HEK293 (cell line): ENCODE measurements at regions not wholly inside any gene's neighbourhood (a gene's known extent, or its start where the extent isn't known, plus 50 kb on each side); places are given as distances from the start of the nearest gene placed in this dataset.
A peak's percentile ranks its signal among the peaks of the same experiment; 100 is the strongest.

ENCODE experiments used
- GFI1B ChIP-seq: fragments of 450-650 bp; formaldehyde crosslinking; IDR thresholded peaks from 2 replicates; pipeline ENCODE4 v1.5.1; 2016; ENCODE audit warnings: missing biosample characterization, missing genetic modification characterization
- GLI2 ChIP-seq: fragments of 450-650 bp; formaldehyde crosslinking; IDR thresholded peaks from 2 replicates; pipeline ENCODE4; 2017; ENCODE audit warnings: missing biosample characterization, missing genetic modification characterization, low read depth, borderline replicate concordance
- IKZF3 ChIP-seq: fragments of 450-650 bp; IDR thresholded peaks from 2 replicates; pipeline ENCODE4 v1.5.0; 2018; ENCODE audit warnings: missing biosample characterization, mild to moderate bottlenecking, missing genetic modification characterization, moderate library complexity
- KLF1 ChIP-seq: fragments of 450-650 bp; formaldehyde crosslinking; IDR thresholded peaks from 2 replicates; pipeline ENCODE4 v1.5.1; 2016; ENCODE audit warnings: missing biosample characterization, missing genetic modification characterization
- MEIS1 ChIP-seq: sonication (generic); formaldehyde crosslinking; IDR thresholded peaks from 2 replicates; pipeline ENCODE4 v1.8.1; 2022; ENCODE audit warnings: missing genetic modification reagents, mild to moderate bottlenecking, borderline replicate concordance
- MYNN ChIP-seq: fragments of 450-650 bp; formaldehyde crosslinking; IDR thresholded peaks from 2 replicates; pipeline ENCODE4 v1.5.1; 2016; ENCODE audit warnings: missing biosample characterization, missing genetic modification characterization, borderline replicate concordance
- OSR2 ChIP-seq: fragments of 450-650 bp; formaldehyde crosslinking; IDR thresholded peaks from 2 replicates; pipeline ENCODE4 v1.5.1; 2016; ENCODE audit warnings: missing biosample characterization, missing genetic modification characterization
- PRDM6 ChIP-seq: fragments of 450-650 bp; formaldehyde crosslinking; IDR thresholded peaks from 2 replicates; pipeline ENCODE4 v1.5.1; 2017; ENCODE audit warnings: missing biosample characterization, missing genetic modification characterization
- ZBTB6 ChIP-seq: fragments of 450-650 bp; formaldehyde crosslinking; IDR thresholded peaks from 2 replicates; pipeline ENCODE4 v1.5.1; 2017; ENCODE audit warnings: missing biosample characterization, missing genetic modification characterization
- ZFP3 ChIP-seq: fragments of 450-650 bp; formaldehyde crosslinking; IDR thresholded peaks from 2 replicates; pipeline ENCODE4 v1.5.1; 2016; ENCODE audit warnings: low read depth, missing biosample characterization, missing genetic modification characterization
- ZFP69B ChIP-seq: fragments of 450-650 bp; formaldehyde crosslinking; IDR thresholded peaks from 2 replicates; pipeline ENCODE4 v1.5.1; 2016; ENCODE audit warnings: missing biosample characterization, missing genetic modification characterization
- ZNF10 ChIP-seq: fragments of 450-650 bp; formaldehyde crosslinking; IDR thresholded peaks from 2 replicates; pipeline ENCODE4 v1.5.1; 2017; ENCODE audit warnings: missing biosample characterization, missing genetic modification characterization
- ZNF175 ChIP-seq: fragments of 450-650 bp; formaldehyde crosslinking; IDR thresholded peaks from 2 replicates; pipeline ENCODE4 v1.5.1; 2016; ENCODE audit warnings: missing biosample characterization, missing genetic modification characterization
- ZNF24 ChIP-seq: fragments of 450-650 bp; formaldehyde crosslinking; IDR thresholded peaks from 2 replicates; pipeline ENCODE4 v1.5.1; 2016; ENCODE audit warnings: missing biosample characterization, missing genetic modification characterization
- ZNF266 ChIP-seq: fragments of 450-650 bp; formaldehyde crosslinking; IDR thresholded peaks from 2 replicates; pipeline ENCODE4 v1.5.1; 2016; ENCODE audit warnings: missing biosample characterization, missing genetic modification characterization, low read depth
- ZNF302 ChIP-seq: fragments of 450-650 bp; formaldehyde crosslinking; IDR thresholded peaks from 2 replicates; pipeline ENCODE4 v1.5.1; 2016; ENCODE audit warnings: missing biosample characterization, missing genetic modification characterization, low read depth
- ZNF324 ChIP-seq: fragments of 450-650 bp; formaldehyde crosslinking; IDR thresholded peaks from 2 replicates; pipeline ENCODE4 v1.5.1; 2016; ENCODE audit warnings: missing biosample characterization, missing genetic modification characterization
- ZNF341 ChIP-seq: fragments of 450-650 bp; formaldehyde crosslinking; IDR thresholded peaks from 2 replicates; pipeline ENCODE4; 2016; ENCODE audit warnings: low read depth, missing biosample characterization, missing genetic modification characterization
- ZNF354C ChIP-seq: fragments of 450-650 bp; formaldehyde crosslinking; IDR thresholded peaks from 2 replicates; pipeline ENCODE4 v1.5.1; 2016; ENCODE audit warnings: missing biosample characterization, missing genetic modification characterization, low read depth, borderline replicate concordance
- ZNF585B ChIP-seq: fragments of 450-650 bp; formaldehyde crosslinking; IDR thresholded peaks from 2 replicates; pipeline ENCODE4 v1.5.1; 2016; ENCODE audit warnings: missing biosample characterization, missing genetic modification characterization
- ZNF596 ChIP-seq: fragments of 450-650 bp; IDR thresholded peaks from 2 replicates; pipeline ENCODE4 v1.5.0; 2018; ENCODE audit warnings: missing biosample characterization, mild to moderate bottlenecking, missing genetic modification characterization, moderate library complexity
- ZNF600 ChIP-seq: fragments of 450-650 bp; formaldehyde crosslinking; IDR thresholded peaks from 2 replicates; pipeline ENCODE4 v1.5.1; 2016; ENCODE audit warnings: missing biosample characterization, missing genetic modification characterization
- ZNF610 ChIP-seq: fragments of 450-650 bp; formaldehyde crosslinking; IDR thresholded peaks from 2 replicates; pipeline ENCODE4 v1.5.1; 2016; ENCODE audit warnings: missing biosample characterization, missing genetic modification characterization, borderline replicate concordance
- ZNF624 ChIP-seq: fragments of 450-650 bp; formaldehyde crosslinking; IDR thresholded peaks from 2 replicates; pipeline ENCODE4 v1.5.1; 2017; ENCODE audit warnings: missing biosample characterization, missing genetic modification characterization
- ZNF626 ChIP-seq: fragments of 450-650 bp; sonication (Bioruptor Pico); formaldehyde crosslinking; IDR thresholded peaks from 2 replicates; pipeline ENCODE4 v1.5.1; 2018; ENCODE audit warnings: missing biosample characterization, missing genetic modification characterization, inconsistent platforms
- ZNF629 ChIP-seq: fragments of 450-650 bp; formaldehyde crosslinking; IDR thresholded peaks from 2 replicates; pipeline ENCODE4 v1.5.1; 2017; ENCODE audit warnings: missing biosample characterization, missing genetic modification characterization
- ZNF704 ChIP-seq: fragments of 450-650 bp; formaldehyde crosslinking; IDR thresholded peaks from 2 replicates; pipeline ENCODE4 v1.5.1; 2016; ENCODE audit warnings: missing biosample characterization, missing genetic modification characterization
- ZNF777 ChIP-seq: fragments of 450-650 bp; formaldehyde crosslinking; IDR thresholded peaks from 2 replicates; pipeline ENCODE4 v1.5.1; 2017; ENCODE audit warnings: missing biosample characterization, missing genetic modification characterization, borderline replicate concordance
- ZNF830 ChIP-seq: fragments of 450-650 bp; IDR thresholded peaks from 2 replicates; pipeline ENCODE4 v1.5.0; 2018; ENCODE audit warnings: missing biosample characterization, missing genetic modification characterization, low read depth, mild to moderate bottlenecking, moderate library complexity
- ZNF837 ChIP-seq: fragments of 450-650 bp; formaldehyde crosslinking; IDR thresholded peaks from 2 replicates; pipeline ENCODE4 v1.5.1; 2016; ENCODE audit warnings: missing biosample characterization, missing genetic modification characterization
- TF ChIP-seq, protein P1 (sequence below): fragments of 450-650 bp; formaldehyde crosslinking; conservative IDR thresholded peaks from 2 replicates; pipeline ENCODE4 v1.5.1; 2016; ENCODE audit warnings: low read depth, missing biosample characterization, missing genetic modification characterization
- TF ChIP-seq, protein P2 (sequence below): fragments of 450-650 bp; formaldehyde crosslinking; IDR thresholded peaks from 2 replicates; pipeline ENCODE4 v1.5.1; 2016; ENCODE audit warnings: missing biosample characterization, missing genetic modification characterization

DNA sequence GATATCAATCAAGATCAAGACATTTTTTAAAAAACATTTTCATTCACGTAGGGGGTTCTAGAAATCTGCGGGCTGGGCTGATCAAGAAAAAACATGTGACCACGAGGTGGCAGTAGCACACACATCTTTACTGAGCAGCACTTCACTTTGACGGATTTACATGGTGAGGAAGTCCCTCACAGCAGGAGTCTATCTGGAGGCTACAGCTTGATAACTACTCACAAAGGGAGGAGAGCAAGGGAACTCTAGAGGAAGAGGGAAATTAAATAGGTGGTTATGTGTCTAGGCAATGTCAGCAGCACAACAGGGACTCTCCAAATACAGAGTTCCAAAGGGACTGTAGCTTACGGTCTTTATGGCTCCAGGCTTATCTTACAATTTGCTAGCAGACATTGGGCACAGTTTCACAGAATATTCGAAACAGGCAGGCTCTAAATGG is 248.1 kb downstream of the DPY19L2 start (continued):
- TF ChIP-seq IKZF3 (peak; percentile 83), ZNF585B (tag by site-specific recombination) (no peak), ZNF830 (tag by site-specific recombination) (no peak), ZFP69B (tag by site-specific recombination) (no peak), ZNF600 (tag by site-specific recombination) (peak; percentile 76), ZNF704 (no peak), PRDM6 (tag by site-specific recombination) (peak; percentile 43), ZNF266 (tag by site-specific recombination) (no peak), MEIS1 (CRISPR knock-in tag) (no peak), MYNN (no peak), ZNF24 (tag by site-specific recombination) (no peak), ZNF341 (tag by site-specific recombination) (no peak), ZFP3 (no peak), ZNF596 (tag by site-specific recombination) (no peak), ZNF610 (tag by site-specific recombination) (peak; percentile 79; the same call in 1 of the 2 replicates), ZNF837 (tag by site-specific recombination) (no peak), GLI2 (tag by site-specific recombination) (no peak), ZNF354C (tag by site-specific recombination) (no peak), ZNF624 (tag by site-specific recombination) (no peak), OSR2 (tag by site-specific recombination) (peak; percentile 69), KLF1 (tag by site-specific recombination) (no peak), ZNF302 (tag by site-specific recombination) (peak; percentile 62; the same call in 1 of the 2 replicates), ZNF777 (tag by site-specific recombination) (no peak), ZNF629 (tag by site-specific recombination) (no peak; the same call in 1 of the 2 replicates), GFI1B (tag by site-specific recombination) (no peak), ZNF175 (tag by site-specific recombination) (no peak), ZNF626 (tag by site-specific recombination) (no peak), ZBTB6 (tag by site-specific recombination) (no peak), ZNF10 (tag by site-specific recombination) (peak; percentile 46; the same call in 1 of the 2 replicates), ZNF324 (no peak)
- TF ChIP-seq, protein P1, sequence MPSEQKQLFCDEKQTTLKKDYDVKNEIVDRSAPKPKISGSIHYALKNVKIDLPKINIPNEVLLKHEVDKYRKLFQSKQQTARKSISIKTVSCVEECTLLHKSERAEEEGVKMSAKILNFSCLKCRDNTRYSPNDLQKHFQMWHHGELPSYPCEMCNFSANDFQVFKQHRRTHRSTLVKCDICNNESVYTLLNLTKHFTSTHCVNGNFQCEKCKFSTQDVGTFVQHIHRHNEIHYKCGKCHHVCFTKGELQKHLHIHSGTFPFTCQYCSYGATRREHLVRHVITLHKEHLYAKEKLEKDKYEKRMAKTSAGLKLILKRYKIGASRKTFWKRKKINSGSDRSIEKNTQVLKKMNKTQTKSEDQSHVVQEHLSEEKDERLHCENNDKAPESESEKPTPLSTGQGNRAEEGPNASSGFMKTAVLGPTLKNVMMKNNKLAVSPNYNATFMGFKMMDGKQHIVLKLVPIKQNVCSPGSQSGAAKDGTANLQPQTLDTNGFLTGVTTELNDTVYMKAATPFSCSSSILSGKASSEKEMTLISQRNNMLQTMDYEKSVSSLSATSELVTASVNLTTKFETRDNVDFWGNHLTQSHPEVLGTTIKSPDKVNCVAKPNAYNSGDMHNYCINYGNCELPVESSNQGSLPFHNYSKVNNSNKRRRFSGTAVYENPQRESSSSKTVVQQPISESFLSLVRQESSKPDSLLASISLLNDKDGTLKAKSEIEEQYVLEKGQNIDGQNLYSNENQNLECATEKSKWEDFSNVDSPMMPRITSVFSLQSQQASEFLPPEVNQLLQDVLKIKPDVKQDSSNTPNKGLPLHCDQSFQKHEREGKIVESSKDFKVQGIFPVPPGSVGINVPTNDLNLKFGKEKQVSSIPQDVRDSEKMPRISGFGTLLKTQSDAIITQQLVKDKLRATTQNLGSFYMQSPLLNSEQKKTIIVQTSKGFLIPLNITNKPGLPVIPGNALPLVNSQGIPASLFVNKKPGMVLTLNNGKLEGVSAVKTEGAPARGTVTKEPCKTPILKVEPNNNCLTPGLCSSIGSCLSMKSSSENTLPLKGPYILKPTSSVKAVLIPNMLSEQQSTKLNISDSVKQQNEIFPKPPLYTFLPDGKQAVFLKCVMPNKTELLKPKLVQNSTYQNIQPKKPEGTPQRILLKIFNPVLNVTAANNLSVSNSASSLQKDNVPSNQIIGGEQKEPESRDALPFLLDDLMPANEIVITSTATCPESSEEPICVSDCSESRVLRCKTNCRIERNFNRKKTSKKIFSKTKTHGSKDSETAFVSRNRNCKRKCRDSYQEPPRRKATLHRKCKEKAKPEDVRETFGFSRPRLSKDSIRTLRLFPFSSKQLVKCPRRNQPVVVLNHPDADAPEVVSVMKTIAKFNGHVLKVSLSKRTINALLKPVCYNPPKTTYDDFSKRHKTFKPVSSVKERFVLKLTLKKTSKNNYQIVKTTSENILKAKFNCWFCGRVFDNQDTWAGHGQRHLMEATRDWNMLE (tag by site-specific recombination), result 0 out of 2 replicates have a peak, but pooled peaks have one; percentile 32
- TF ChIP-seq, protein P2, sequence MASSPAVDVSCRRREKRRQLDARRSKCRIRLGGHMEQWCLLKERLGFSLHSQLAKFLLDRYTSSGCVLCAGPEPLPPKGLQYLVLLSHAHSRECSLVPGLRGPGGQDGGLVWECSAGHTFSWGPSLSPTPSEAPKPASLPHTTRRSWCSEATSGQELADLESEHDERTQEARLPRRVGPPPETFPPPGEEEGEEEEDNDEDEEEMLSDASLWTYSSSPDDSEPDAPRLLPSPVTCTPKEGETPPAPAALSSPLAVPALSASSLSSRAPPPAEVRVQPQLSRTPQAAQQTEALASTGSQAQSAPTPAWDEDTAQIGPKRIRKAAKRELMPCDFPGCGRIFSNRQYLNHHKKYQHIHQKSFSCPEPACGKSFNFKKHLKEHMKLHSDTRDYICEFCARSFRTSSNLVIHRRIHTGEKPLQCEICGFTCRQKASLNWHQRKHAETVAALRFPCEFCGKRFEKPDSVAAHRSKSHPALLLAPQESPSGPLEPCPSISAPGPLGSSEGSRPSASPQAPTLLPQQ (tag by site-specific recombination), result no peak
